HFFc6 (cell line): ENCODE measurements at regions not wholly inside any gene's neighbourhood (a gene's known extent, or its start where the extent isn't known, plus 50 kb on each side); places are given as distances from the start of the nearest gene placed in this dataset.

Experiments used
- DNase-seq: peaks from one replicate; pipeline ENCODE4 v3.0.0-alpha.2; 2018
- H3K27ac Mint-ChIP-seq: 2 replicates; pipeline ENCODE4 v1.8.0; 2020; ENCODE audit warnings: mild to moderate bottlenecking, mixed read lengths
- H3K27me3 Mint-ChIP-seq: 2 replicates; pipeline ENCODE4 v1.8.0; 2021; ENCODE audit warnings: mild to moderate bottlenecking, moderate library complexity, mixed read lengths; ENCODE audit not compliant: insufficient read depth
- H3K36me3 Mint-ChIP-seq: 2 replicates; pipeline ENCODE4 v1.8.0; 2021; ENCODE audit warnings: low read depth, mixed read lengths
- H3K4me1 Mint-ChIP-seq: 2 replicates; pipeline ENCODE4 v1.8.0; 2020; ENCODE audit warnings: low read depth, mixed read lengths
- H3K4me3 Mint-ChIP-seq: 2 replicates; pipeline ENCODE4 v1.8.0; 2020; ENCODE audit warnings: mild to moderate bottlenecking, moderate library complexity, mixed read lengths
- H3K9me3 Mint-ChIP-seq: 2 replicates; pipeline ENCODE4 v1.8.0; 2020; ENCODE audit warnings: mild to moderate bottlenecking, mixed read lengths
- TF ChIP-seq, protein P1 (sequence below): fragments of 200-600 bp; sonication (generic); IDR thresholded peaks from 2 replicates; pipeline ENCODE4 v1.5.0; 2021; ENCODE audit warnings: antibody characterized with exemption, mild to moderate bottlenecking

GRCh38 chr1:189432753-189433152 is 1044.9 kb downstream of the BRINP3 start:
- Mint-ChIP-seq H3K9me3 (peaks cover 39% of the 10 kb centered on the region), H3K4me3 (no peak overlapping the region), H3K36me3 (no peaks in the 10 kb centered on the region), H3K4me1 (no peaks in the 10 kb centered on the region), H3K27ac (no peak overlapping the region), H3K27me3 (no peaks in the 10 kb centered on the region)
- TF ChIP-seq, protein P1, sequence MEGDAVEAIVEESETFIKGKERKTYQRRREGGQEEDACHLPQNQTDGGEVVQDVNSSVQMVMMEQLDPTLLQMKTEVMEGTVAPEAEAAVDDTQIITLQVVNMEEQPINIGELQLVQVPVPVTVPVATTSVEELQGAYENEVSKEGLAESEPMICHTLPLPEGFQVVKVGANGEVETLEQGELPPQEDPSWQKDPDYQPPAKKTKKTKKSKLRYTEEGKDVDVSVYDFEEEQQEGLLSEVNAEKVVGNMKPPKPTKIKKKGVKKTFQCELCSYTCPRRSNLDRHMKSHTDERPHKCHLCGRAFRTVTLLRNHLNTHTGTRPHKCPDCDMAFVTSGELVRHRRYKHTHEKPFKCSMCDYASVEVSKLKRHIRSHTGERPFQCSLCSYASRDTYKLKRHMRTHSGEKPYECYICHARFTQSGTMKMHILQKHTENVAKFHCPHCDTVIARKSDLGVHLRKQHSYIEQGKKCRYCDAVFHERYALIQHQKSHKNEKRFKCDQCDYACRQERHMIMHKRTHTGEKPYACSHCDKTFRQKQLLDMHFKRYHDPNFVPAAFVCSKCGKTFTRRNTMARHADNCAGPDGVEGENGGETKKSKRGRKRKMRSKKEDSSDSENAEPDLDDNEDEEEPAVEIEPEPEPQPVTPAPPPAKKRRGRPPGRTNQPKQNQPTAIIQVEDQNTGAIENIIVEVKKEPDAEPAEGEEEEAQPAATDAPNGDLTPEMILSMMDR: no peak
- no peak for DNase-seq

DNA sequence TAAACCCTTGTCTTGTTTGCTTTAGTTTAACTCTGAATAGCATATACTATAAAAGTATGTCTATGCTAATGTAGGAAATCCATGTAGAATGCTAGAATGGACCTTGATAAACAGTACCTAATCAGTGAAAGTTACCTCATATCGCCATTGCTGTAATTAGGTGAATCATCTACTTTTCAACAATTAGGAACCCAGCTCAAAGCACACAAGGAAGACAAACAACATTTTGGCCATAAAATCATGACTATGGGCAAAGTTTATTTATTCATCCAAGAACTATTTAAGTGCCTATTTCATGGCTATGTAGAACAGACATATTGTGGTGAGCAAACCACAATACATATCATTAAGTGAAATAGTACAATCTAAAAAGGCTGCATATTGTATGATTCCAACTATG is 1043.2 kb downstream of the BRINP3 start:
- no peak overlapping the region for H3K4me3 Mint-ChIP-seq
- DNase-seq: no peak
- peaks cover 31% of the 10 kb centered on the region for H3K9me3 Mint-ChIP-seq
- H3K27me3 Mint-ChIP-seq: no peaks in the 10 kb centered on the region
- H3K4me1 Mint-ChIP-seq: no peaks in the 10 kb centered on the region
- H3K27ac Mint-ChIP-seq: no peak overlapping the region
- H3K36me3 Mint-ChIP-seq: no peaks in the 10 kb centered on the region
- TF ChIP-seq, protein P1: no peak

- Mint-ChIP-seq H3K4me3 (no peak overlapping the region), H3K4me1 (no peaks in the 10 kb centered on the region), H3K27me3 (no peaks in the 10 kb centered on the region), H3K27ac (no peak overlapping the region), H3K9me3 (peaks cover 29% of the 10 kb centered on the region), H3K36me3 (no peaks in the 10 kb centered on the region)
- DNase-seq: no peak
- TF ChIP-seq, protein P1: no peak
These were observed 1042.3 kb downstream of the BRINP3 start for GRCh38 chr1:189435398-189435797.

- Mint-ChIP-seq H3K9me3 (peaks cover 25% of the 10 kb centered on the region), H3K27ac (no peak overlapping the region), H3K4me1 (no peaks in the 10 kb centered on the region), H3K36me3 (no peaks in the 10 kb centered on the region), H3K4me3 (no peak overlapping the region), H3K27me3 (no peaks in the 10 kb centered on the region)
- no peak for DNase-seq
- TF ChIP-seq, protein P1: no peak
These were observed 1038.9 kb downstream of the BRINP3 start for GRCh38 chr1:189438808-189439207.

GRCh38 chr1:189463166-189463565 is 1014.5 kb downstream of the BRINP3 start:
- Mint-ChIP-seq H3K4me3 (no peak overlapping the region), H3K9me3 (peaks cover 40% of the 10 kb centered on the region), H3K27ac (no peak overlapping the region), H3K36me3 (no peaks in the 10 kb centered on the region), H3K27me3 (no peaks in the 10 kb centered on the region), H3K4me1 (no peaks in the 10 kb centered on the region)
- TF ChIP-seq, protein P1: no peak
- no peak for DNase-seq

GRCh38 chr1:189496768-189497167 is 980.9 kb downstream of the BRINP3 start:
- no peaks in the 10 kb centered on the region for H3K27me3 Mint-ChIP-seq
- peaks cover 26% of the 10 kb centered on the region for H3K9me3 Mint-ChIP-seq
- no peak overlapping the region for H3K4me3 Mint-ChIP-seq
- no peaks in the 10 kb centered on the region for H3K36me3 Mint-ChIP-seq
- H3K27ac Mint-ChIP-seq: no peak overlapping the region
- DNase-seq: no peak
- H3K4me1 Mint-ChIP-seq: no peaks in the 10 kb centered on the region
- TF ChIP-seq, protein P1: no peak
